GM18520 (cell line): ENCODE measurements at regions not wholly inside any gene's neighbourhood (a gene's known extent, or its start where the extent isn't known, plus 50 kb on each side); places are given as distances from the start of the nearest gene placed in this dataset.
"Not testable (repeated sequence)": the region's sequence is repeated elsewhere in the genome, so short reads cannot be mapped to it uniquely, and the experiment has no call there.

Source experiments
- ATAC-seq: cut with Tn5 transposase; IDR thresholded peaks from one replicate; pipeline ENCODE4 v1.9.1; 2021; ENCODE audit not compliant: unreplicated experiment

DNA sequence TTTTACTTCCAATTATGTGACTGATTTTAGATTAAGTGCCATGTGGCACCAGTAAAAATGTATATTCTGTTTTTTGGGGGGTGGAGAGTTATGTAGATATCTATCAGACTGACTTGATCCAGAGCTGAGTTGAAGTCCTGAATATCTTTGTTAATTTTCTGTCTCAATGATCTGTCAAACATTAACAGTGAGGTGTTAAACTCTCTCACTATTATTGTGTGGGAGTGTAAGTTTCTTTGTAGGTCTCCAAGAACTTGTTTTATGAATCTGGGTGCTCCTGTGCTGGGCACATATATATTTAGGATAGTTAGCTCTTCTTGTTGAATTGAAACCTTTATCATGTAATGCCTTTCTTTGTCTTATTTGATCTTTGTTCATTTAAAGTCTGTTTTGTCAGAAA is 276.5 kb upstream of the USP25 start:
- ATAC-seq: no peak

DNA sequence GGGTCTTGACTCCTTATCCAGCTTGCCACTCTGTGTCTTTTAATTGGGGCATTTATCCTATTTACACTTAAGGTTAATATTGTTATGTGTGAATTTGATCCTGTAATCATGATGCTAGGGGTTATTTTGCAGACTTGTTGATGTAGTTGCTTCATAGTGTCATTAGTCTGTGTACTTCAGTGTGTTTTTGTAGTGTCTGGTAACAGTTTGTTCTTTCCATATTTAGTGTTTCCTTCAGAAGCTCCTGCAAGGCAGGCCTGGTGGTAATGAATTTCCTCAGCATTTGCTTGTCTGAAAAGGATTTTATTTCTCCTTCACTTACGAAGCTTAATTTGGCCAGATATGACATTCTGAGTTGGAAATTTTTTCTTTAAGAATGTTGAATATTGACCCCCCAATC is 276.0 kb upstream of the USP25 start:
- not testable (repeated sequence) for ATAC-seq

DNA sequence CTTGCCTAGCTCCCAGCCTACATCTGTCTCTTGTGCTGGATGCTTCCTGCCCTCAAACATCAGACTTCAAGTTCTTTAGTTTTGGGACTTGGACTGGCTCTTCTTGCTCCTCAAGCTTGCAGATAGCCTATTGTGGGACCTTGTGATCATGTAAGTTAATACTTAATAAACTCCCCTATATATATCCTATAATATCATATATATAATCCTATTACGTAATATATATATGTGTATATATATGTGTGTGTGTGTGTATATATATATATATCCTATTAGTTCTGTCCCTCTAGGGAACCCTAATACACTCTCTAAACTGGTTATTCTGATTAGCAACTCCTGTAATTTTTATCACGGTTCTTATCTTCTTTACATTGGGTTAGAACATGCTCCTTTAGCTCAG is 274.9 kb upstream of the USP25 start:
- not testable (repeated sequence) for ATAC-seq

DNA sequence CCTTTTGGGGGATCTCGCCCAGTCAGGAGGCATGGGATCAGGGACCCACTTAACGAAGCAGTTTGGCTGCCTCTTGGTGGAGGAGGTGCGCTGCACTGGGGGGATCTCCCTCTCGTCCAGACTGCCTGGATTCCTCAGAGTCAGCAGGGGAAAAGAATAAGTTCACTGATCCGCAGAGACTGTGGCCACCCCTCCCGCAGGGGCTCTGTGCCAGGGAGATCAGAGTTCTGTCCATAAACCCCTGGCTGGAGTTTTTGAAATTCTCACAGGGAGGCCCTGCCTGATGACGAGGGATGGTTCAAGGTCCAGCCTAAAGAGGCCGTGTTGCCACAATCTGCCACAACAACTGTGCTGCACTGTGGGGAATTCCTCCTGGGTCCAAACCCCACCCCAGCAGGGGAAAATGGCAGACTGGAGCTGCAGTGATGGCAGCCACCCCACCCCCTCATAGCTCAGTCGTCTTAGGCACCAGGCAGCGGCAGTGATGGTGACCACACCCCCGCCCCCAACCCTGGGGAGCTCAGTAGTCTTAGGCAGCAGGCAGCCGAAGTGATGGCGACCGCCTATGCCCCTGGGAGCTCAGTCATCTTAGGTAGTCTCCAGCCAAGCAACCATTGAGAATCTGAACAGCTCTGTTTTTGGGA is 273.8 kb upstream of the USP25 start:
- no peak for ATAC-seq

DNA sequence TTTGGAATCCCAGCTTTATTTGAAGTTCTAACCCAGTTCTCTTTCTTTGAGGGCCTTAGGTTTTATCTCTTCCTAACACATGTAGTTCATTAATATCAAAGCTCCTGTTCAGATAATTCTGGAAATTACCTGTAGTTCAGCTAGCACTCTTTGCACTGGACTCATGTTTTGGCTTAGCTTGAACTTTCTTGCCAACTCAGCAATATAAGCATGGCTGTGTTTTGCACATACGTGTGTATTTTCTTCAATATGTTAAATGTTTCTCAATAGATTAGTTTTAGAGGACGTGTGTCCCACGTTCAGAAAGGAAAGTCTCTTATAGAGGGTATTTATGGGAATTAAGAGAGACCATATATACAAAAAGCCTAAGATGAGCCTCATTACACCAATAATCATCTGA is 271.8 kb upstream of the USP25 start:
- no peak for ATAC-seq

DNA sequence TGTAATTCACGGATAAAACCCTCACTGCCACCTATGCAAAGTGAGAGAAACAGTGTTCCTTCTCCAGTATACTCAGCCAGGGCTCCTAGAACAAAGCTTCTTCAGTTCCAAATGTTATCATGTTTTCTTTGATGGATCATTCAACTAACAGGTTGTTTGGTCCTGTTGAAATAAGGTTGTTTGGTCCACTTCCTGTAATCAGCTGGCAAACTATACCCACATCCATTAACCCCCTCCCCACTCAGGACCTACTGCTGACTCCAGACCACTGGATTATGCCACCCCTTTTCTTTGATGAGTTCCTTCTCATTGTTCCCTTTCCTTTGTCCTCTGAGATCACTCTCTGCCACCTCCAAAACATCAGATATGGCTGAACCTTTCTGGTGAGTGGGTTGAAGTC is 267.7 kb upstream of the USP25 start:
- no peak for ATAC-seq

DNA sequence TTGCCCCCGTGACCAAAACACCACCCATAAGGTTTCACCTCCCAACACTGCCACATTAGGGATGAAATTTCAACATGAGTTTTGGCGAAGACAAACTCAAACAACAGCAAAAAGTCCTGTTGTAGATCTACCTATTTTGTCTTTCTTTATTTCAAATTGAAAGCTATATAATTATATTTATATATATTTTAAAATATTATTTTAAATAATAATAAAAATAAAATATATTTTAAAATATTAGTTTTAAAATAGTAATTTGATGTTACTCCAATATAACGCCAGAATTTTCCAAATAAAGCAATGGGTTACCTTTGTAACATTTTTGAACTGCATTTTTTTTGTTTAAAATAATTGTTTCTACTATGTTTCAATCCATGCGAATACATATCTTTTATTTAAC is 263.5 kb upstream of the USP25 start:
- no peak for ATAC-seq

DNA sequence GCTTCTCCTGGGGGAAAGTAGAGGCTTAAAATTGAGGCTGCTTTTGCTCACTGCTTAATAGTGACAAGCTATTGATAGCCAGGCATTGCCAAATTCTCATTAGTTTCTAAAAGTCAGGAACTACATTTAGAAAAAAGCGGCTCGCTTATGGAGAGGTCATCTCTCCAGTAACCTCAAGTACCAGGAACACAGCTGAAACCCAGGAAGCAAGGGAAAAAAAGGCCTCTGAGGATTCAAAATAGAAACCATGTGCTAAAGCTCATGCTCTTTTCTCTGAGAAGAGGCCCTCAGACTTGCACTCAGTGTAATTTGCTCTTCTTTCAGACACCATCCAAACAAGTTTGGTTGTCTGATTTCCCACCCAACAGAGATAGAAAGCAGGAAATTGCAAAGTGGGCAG is 261.4 kb upstream of the USP25 start:
- ATAC-seq: no peak

DNA sequence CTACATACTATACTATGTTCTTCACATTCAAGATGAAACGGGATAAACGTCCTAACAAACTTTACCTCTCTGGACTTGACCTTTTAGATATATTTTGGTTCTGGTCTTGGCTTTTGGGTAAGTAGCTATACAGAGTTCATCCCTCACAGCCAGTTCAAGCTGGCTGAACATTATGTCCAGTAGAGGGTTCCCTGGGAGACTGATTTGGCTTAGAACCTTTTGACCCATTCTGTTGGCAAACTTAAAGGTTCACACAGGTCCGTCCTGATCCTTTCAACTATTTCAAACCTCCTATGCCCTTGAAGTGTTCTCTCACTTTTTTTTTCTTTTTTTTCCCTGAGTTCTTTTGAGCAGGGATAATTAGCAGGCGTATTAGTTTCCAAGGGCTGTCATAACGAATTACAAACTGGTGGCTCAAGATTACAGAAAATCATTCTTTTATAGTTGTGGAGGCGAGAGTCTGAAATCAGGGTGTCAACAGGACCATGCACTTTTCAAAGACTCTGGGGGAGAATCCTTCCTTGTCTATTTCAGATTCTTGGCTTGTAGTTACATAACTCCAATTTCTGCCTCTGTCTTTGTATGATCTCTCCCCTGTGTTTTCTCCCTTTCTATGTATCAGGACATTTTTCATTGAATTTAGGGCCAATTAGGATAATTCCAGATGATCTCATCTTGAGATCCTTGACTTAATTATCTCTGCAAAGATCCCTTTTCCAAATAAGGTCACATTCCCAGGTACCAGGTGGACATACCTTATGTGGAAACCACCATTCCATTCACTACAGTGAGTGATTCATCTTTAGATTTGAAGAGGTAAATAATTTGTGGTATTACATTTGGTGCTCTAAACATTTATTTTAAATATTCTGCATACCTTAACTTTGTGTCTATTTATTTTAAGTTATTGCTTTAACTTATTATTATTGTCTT is 257.4 kb upstream of the USP25 start:
- ATAC-seq: no peak

DNA sequence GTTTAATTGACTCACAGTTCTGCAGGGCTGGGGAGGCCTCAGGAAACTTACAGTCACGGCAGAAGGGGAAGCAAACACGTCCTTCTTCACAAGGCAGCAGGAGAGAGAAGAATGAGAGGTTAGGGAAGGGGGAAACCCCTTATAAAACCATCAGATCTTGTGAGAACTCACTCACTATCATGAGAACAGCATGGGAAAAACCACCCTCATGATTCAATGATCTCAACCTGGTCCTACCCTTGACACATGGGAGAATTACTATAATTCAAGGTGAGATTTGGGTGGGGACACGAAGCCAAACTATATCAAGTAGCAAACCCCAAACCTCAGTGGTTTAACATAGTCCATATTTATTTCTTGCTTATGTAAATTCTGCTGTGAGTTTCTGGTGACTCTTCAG is 252.0 kb upstream of the USP25 start:
- not testable (repeated sequence) for ATAC-seq

DNA sequence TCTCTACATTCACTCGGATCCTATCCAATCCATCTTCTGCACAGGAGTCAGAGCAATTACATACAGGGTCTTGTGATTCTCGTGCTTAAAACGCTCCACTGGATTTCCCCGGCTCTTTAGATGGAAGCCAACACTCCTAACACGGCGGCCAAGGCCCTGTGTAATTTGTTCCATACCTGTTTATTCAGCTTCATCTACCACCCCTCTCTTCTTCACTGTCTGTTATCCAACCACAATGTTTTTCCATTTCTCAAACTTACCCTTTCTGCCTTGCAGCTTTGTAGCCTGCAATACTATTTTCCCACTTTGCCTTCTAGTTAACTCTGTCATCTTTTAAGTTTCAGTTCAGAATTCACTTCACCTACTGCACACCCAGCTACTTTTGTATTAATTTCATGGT is 249.6 kb upstream of the USP25 start:
- ATAC-seq: no peak

DNA sequence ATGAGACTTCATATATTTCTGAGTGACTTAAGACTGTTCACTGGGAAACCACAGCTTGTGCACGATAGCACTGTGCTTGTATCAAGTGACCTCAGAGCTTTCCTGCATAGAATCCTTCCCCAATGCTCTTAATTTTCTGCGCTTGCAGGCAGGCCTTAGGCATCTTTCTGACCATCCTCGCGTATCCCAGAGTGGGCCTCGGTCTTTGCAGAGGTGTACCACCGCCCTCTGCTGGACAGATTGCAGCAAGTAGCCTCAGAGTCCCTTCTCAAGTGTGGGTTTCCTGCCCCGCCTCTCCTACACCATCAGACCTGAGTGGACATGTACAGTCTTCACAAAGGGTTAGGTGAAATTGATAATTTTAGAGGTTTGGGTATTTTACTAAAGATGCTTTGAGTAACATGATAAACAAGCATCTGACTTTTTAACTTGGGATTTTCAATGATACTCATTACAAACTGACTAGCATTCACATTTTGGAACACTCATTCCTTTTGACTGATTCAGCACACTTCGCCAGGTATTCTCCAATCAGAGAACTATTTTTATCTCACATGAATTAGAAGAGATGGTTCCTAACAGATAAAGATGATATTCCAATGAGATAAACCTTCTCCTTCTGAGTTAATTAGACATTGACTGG is 246.5 kb upstream of the USP25 start:
- ATAC-seq: peak; percentile 92

DNA sequence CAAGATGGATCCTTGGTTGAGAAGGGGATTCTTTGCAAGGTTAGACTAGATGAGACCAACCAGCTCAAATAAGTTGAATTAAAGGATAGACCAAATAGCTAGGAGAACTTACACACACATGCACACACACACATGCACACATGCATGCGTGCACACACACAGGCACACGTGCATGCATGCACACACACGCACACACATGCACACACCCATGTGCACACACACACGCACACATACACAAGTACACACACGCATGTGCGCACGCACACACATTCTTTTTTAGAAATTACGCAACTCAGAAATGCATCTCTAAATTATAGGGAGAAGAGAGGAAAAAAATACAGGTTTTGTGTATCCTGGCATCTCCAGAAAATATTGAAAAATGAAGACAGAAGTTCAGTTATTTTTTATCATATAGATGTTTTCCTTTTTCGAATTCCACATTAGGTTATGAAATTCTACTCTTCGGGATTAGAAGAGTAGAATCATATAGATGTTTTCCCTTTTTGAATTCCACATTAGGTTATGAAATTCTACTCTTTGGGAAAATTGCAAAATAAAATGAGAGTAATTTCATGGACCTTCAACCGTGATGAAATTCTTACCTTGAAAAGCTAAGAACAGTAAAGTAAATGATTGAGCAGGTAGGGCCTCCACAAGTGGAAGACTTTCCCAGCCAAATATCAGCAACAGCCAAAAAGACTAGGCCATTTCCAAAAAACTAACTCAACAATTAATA is 243.2 kb upstream of the USP25 start:
- no peak for ATAC-seq

DNA sequence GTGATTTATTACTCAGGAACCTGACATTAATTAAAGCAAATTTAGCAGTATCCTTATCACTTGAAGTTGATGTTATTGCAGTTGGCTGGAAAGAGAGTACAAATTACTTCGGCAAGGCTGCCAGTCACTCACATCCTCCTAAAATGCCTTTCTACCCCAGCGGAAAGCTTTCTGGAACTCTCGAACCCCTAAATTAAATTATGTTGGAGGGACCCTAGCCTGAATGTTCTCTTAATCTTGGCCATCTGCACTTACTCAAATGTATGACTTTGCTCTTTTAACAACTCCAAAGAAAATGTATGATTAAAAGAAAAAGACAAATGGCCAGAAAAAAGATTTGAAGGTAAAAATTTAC is 242.6 kb upstream of the USP25 start:
- ATAC-seq: no peak

DNA sequence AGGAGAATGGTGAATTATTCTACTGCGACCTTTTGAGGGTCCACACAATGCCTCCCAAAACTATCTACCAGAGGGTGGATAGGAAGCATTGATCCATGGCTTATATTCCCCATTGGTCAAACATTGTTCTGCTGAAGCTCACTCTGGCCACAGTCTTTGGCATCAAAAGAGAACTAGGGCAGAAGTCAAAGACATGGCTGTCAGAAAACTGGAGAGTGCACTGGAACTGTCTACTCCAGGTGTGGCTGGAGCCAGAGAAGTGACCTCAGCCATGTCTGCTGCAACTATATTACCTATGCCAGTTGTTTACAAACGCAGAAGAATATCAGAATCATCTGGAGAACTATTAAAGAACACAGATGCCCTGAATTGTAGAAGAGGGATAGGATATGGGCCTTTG is 238.7 kb upstream of the USP25 start:
- no peak for ATAC-seq

DNA sequence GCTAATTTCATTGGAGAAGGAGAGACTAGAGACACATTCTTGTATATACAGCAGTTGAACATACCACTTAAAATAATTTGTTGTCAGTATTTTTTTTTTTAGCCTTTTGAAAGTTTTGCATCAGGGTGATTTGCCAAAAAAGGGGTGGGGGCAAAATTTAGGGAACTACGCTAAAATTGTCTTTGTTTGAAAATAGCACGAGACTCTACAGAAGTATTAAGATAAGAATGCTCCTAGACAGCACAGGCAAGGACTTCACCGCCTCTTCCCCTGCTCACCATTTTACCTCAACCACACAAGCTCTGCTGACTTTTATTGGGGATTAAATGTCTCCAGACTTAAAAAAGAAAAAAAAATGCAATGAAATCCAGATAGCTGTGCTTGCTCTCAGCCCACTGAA is 236.1 kb upstream of the USP25 start:
- ATAC-seq: no peak

DNA sequence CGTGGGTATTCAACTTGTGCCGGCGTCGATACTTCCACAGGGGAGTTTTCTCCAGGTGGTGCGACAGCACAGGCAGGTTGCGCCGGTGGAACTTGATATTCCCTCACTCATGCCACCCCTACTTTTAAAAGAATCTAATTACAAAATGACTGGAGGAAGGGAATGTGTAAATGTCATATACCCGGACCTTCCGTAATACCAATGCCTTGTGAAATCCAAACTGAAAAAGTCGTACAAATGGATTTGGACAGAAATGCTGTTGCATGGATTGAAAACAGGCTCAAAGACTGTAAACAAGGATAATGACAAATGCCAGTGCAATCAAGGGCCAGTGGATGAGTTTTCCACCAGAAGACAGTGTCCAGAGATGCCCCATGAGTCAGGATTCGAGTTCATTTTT is 235.3 kb upstream of the USP25 start:
- no peak for ATAC-seq

DNA sequence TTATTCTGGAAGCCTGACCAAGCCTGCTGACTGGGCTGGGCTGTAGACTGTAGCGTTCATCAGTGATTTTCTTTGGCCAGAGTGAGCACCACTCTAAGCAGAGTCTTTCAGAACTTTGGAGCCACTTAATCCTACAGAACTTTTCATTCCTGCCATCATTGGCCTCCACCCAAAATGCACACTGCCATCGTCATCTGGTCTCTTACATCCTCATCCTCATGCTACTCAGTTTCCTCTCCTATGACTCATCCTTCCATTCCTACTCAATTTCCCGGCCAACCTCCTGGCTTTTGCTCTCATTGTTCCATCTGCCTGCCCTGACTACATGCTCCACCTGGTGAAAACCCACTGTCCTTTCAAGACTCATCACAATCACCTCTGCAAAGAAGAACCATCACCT is 233.8 kb upstream of the USP25 start:
- no peak for ATAC-seq

DNA sequence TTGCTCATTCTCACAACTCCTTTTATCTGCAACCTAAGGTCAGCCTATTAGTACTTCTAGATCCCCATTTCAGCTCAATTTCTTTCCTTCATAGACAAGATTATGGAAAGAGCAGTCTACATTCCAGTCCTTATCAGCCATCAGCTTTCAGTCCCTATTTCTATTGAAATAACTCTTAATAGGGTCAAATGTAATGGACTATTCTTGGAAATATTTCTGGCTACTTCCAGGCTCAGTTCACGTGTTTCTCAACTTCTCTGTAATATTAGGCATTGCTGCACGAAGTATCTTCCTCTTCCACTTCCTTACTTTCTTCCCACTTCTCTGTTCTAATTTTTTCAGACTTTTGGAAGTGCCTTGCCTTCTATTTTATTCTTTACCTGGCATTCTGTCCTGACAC is 232.9 kb upstream of the USP25 start:
- no peak for ATAC-seq

DNA sequence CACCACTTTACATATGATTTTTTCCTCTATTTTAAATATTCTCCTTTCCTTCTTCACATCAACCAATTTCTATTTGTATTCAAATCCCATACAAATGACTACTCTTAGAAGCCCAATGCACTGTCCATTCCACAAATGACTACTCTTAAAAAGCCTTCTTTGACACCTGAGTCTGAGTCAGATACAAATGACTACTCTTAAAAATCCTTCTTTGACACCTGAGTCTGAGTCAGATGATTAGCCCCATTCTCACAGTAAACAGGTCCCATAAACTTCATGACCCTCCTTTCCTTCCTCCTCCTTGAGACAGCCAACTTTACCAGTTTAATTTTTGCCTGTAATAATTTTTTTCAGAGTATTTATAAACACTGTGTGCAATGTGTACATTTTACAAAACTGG is 231.3 kb upstream of the USP25 start:
- ATAC-seq: no peak

DNA sequence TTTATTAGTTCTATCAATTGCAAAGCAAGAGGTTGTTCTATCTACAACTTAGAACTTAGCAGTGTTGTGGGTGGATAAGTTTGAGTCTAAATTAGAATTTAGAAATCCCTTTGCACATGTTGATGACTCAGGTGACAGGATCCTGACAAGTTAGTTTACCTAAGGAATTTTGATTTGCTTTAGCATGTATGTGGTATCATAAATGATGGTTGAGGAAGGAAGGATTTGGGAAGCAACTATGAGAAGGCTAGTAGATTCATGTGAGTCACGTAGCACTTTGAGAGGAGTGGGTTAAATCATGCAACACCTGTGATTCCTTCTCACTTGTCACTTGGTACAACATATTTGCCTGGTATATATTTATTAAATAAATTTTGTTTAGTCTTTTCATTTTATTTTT is 223.7 kb upstream of the USP25 start:
- no peak for ATAC-seq

DNA sequence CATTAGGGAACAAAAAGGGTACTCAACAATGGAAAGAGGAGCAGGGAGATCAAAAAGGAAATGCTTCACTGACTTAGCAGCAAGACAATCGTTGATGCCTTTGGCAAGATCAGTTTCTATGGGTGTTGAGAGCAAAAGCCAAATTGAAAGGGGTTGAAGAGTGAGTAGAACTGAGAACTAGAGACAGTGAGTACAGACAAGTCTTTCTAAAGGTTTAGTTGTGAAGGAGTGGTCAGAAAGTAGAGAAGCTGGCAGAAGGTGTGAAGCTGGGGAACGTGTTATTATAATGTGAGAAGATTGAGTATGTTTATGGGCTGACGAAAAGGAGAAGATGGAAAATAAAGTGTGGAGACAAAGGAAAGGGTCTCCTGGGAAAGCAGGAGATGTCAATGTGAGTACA is 221.2 kb upstream of the USP25 start:
- ATAC-seq: peak; percentile 43
